Fibroblast of villous mesenchyme (primary cell): ENCODE measurements at regions not wholly inside any gene's neighbourhood (a gene's known extent, or its start where the extent isn't known, plus 50 kb on each side); places are given as distances from the start of the nearest gene placed in this dataset.

ENCODE experiments used
- DNase-seq: peaks from one replicate; pipeline ENCODE4 v3.0.0-alpha.2; 2010; ENCODE audit warnings: low read depth
- H3K4me3 ChIP-seq: 2 replicates; pipeline ENCODE4 v1.5.1; 2011; ENCODE audit warnings: low read depth, mild to moderate bottlenecking, low read length
- CTCF ChIP-seq: IDR thresholded peaks from 2 replicates; pipeline ENCODE4 v1.5.1; 2012; ENCODE audit warnings: low read depth, mild to moderate bottlenecking, low read length; ENCODE audit not compliant: insufficient read depth

GRCh38 chr1:47693115-47693514 is 255.3 kb downstream of the FOXD2 start:
- no peak for DNase-seq
- no peak overlapping the region for H3K4me3 ChIP-seq
- no peak for TF ChIP-seq CTCF

- no peak for DNase-seq
- H3K4me3 ChIP-seq, result no peak overlapping the region
- no peak for TF ChIP-seq CTCF
Observed at GRCh38 chr1:47694011-47694890, 256.4 kb downstream of the FOXD2 start.

GRCh38 chr1:47696404-47696736 is 258.5 kb downstream of the FOXD2 start:
- no peak for TF ChIP-seq CTCF
- DNase-seq, result no peak
- H3K4me3 ChIP-seq, result no peak overlapping the region

GRCh38 chr1:47696737-47697441 is 259.0 kb downstream of the FOXD2 start:
- TF ChIP-seq CTCF, result no peak
- no peak for DNase-seq
- no peak overlapping the region for H3K4me3 ChIP-seq

- DNase-seq, result no peak
- no peak overlapping the region for H3K4me3 ChIP-seq
- TF ChIP-seq CTCF, result no peak
Observed at GRCh38 chr1:47697616-47698335, 259.9 kb downstream of the FOXD2 start.

GRCh38 chr1:47699492-47700235 is 261.8 kb downstream of the FOXD2 start:
- TF ChIP-seq CTCF, result no peak
- no peak for DNase-seq
- H3K4me3 ChIP-seq, result no peak overlapping the region
